Neural cell (in vitro differentiated cells): ENCODE measurements at regions not wholly inside any gene's neighbourhood (a gene's known extent, or its start where the extent isn't known, plus 50 kb on each side); places are given as distances from the start of the nearest gene placed in this dataset.

Experiments used
- H2AFZ ChIP-seq: fragments of 200-600, 300-800 bp; sonication (generic), shearing (Covaris generic); 2 replicates; pipeline ENCODE4 v1.6.0; 2014; ENCODE audit warnings: low read depth, mild to moderate bottlenecking, antibody characterized with exemption, low read length, moderate library complexity
- H3F3A ChIP-seq: fragments of 200-600 bp; shearing (Covaris generic); 2 replicates; pipeline ENCODE4 v1.6.1; 2016; ENCODE audit warnings: mild to moderate bottlenecking, moderate library complexity, mixed read lengths, antibody characterized with exemption, low read length; ENCODE audit not compliant: insufficient read depth, poor library complexity, severe bottlenecking
- H3K27ac ChIP-seq: fragments of 200-600, 300-800 bp; sonication (generic), shearing (Covaris generic); 2 replicates; pipeline ENCODE4 v1.5.1; 2014; ENCODE audit warnings: mild to moderate bottlenecking, low read length, moderate library complexity
- H3K27me3 ChIP-seq: fragments of 300-800, 200-600 bp; sonication (generic), shearing (Covaris generic); 2 replicates; pipeline ENCODE4 v1.6.0; 2014; ENCODE audit warnings: mild to moderate bottlenecking, low read depth, low read length, moderate library complexity; ENCODE audit not compliant: insufficient read depth
- H3K36me3 ChIP-seq: fragments of 300-800, 200-600 bp; sonication (generic), shearing (Covaris generic); 2 replicates; pipeline ENCODE4 v1.5.1; 2014; ENCODE audit warnings: mild to moderate bottlenecking, antibody characterized with exemption, low read length, moderate library complexity; ENCODE audit not compliant: insufficient read depth
- H3K4me2 ChIP-seq: fragments of 300-800, 200-600 bp; sonication (generic), shearing (Covaris generic); 2 replicates; pipeline ENCODE4 v1.6.0; 2014; ENCODE audit warnings: mild to moderate bottlenecking, low read length
- H3K4me3 ChIP-seq: fragments of 300-800, 200-600 bp; sonication (generic), shearing (Covaris generic); 2 replicates; pipeline ENCODE4 v1.5.1; 2014; ENCODE audit warnings: mild to moderate bottlenecking, low read length, moderate library complexity
- H3K79me2 ChIP-seq: fragments of 200-600 bp; shearing (Covaris generic); replicated peaks from 2 replicates; pipeline ENCODE4 v1.6.0; 2014; ENCODE audit warnings: mild to moderate bottlenecking, low read length, moderate library complexity; ENCODE audit not compliant: insufficient read depth
- H3K9ac ChIP-seq: fragments of 300-800, 200-600 bp; sonication (generic), shearing (Covaris generic); 2 replicates; pipeline ENCODE4 v1.6.1; 2016; ENCODE audit warnings: mild to moderate bottlenecking, low read length, mixed read lengths
- H3K9me2 ChIP-seq: fragments of 200-600 bp; shearing (Covaris generic); 2 replicates; pipeline ENCODE4 v1.6.1; 2016; ENCODE audit warnings: mild to moderate bottlenecking, low read length, mixed read lengths; ENCODE audit not compliant: insufficient read depth
- H3K9me3 ChIP-seq: fragments of 200-600, 300-800 bp; sonication (generic), shearing (Covaris generic); 2 replicates; pipeline ENCODE4 v1.6.1; 2016; ENCODE audit warnings: mild to moderate bottlenecking, mixed run types, low read length, moderate library complexity, mixed read lengths
- H4K20me1 ChIP-seq: fragments of 200-600 bp; shearing (Covaris generic); 2 replicates; pipeline ENCODE4 v1.6.1; 2016; ENCODE audit warnings: mild to moderate bottlenecking, mixed run types; ENCODE audit not compliant: insufficient read depth
- CTCF ChIP-seq: fragments of 450-650 bp; IDR thresholded peaks from 2 replicates; pipeline ENCODE4 v1.5.1; 2014; ENCODE audit warnings: antibody characterized with exemption, mild to moderate bottlenecking, moderate library complexity; ENCODE audit not compliant: poor library complexity, severe bottlenecking
- EP300 ChIP-seq: fragments of 450-650 bp; conservative IDR thresholded peaks from 2 replicates; pipeline ENCODE4 v1.6.1; 2014; ENCODE audit warnings: antibody characterized with exemption, mild to moderate bottlenecking, moderate library complexity; ENCODE audit not compliant: poor library complexity, severe bottlenecking
- EZH2 ChIP-seq: fragments of 200-600, 300-800 bp; shearing (Covaris generic), sonication (generic); IDR thresholded peaks from 2 replicates; pipeline ENCODE4 v1.6.1; 2014; ENCODE audit warnings: antibody characterized with exemption, low read length, borderline replicate concordance, mild to moderate bottlenecking; ENCODE audit not compliant: insufficient read depth, poor library complexity, severe bottlenecking
- MXI1 ChIP-seq: fragments of 450-650 bp; conservative IDR thresholded peaks from 2 replicates; pipeline ENCODE4 v1.6.1; 2014; ENCODE audit warnings: antibody characterized with exemption, mild to moderate bottlenecking; ENCODE audit not compliant: poor library complexity, severe bottlenecking
- POLR2AphosphoS5 ChIP-seq: IDR thresholded peaks from 2 replicates; pipeline ENCODE4 v1.6.1; 2012
- RAD21 ChIP-seq: fragments of 450-650 bp; conservative IDR thresholded peaks from 2 replicates; pipeline ENCODE4 v1.6.1; 2014; ENCODE audit warnings: antibody characterized with exemption, mild to moderate bottlenecking, moderate library complexity
- REST ChIP-seq: IDR thresholded peaks from 2 replicates; pipeline ENCODE4 v1.6.1; 2012; ENCODE audit warnings: borderline replicate concordance
- SMC3 ChIP-seq: fragments of 450-650 bp; conservative IDR thresholded peaks from 2 replicates; pipeline ENCODE4 v1.6.1; 2014; ENCODE audit warnings: antibody characterized with exemption, mild to moderate bottlenecking, moderate library complexity; ENCODE audit not compliant: poor library complexity
- TAF1 ChIP-seq: IDR thresholded peaks from 2 replicates; pipeline ENCODE4 v1.6.1; 2012; ENCODE audit warnings: low read depth

GRCh38 chr17:70791748-70792443, 622.6 kb downstream of the KCNJ2 start:
- H3K4me2 ChIP-seq, result no peak overlapping the region
- no peak for TF ChIP-seq EP300
- TF ChIP-seq MXI1, result no peak
- no peak for TF ChIP-seq TAF1
- TF ChIP-seq SMC3, result no peak
- no peak for TF ChIP-seq EZH2
- no peak for TF ChIP-seq POLR2AphosphoS5
- TF ChIP-seq CTCF, result no peak
- TF ChIP-seq RAD21, result no peak
- no peak for TF ChIP-seq REST
- H3K4me3 ChIP-seq, result no peak overlapping the region
- no peak overlapping the region for H2AFZ ChIP-seq
- H3K36me3 ChIP-seq, result no peaks in the 10 kb centered on the region
- no peak overlapping the region for H3K9ac ChIP-seq
- H3K27me3 ChIP-seq, result no peaks in the 10 kb centered on the region
- no peaks in the 10 kb centered on the region for H3K9me2 ChIP-seq
- no peaks in the 10 kb centered on the region for H3K9me3 ChIP-seq
- H3K79me2 ChIP-seq, result no peaks in the 10 kb centered on the region
- no peaks in the 10 kb centered on the region for H3F3A ChIP-seq
- no peaks in the 10 kb centered on the region for H4K20me1 ChIP-seq
- no peak overlapping the region for H3K27ac ChIP-seq

GRCh38 chr17:70794738-70795137, 625.4 kb downstream of the KCNJ2 start:
- H3K4me2 ChIP-seq, result no peak overlapping the region
- H4K20me1 ChIP-seq, result no peaks in the 10 kb centered on the region
- H3K9me3 ChIP-seq, result no peaks in the 10 kb centered on the region
- H3K36me3 ChIP-seq, result no peaks in the 10 kb centered on the region
- H3K27me3 ChIP-seq, result no peaks in the 10 kb centered on the region
- no peaks in the 10 kb centered on the region for H3F3A ChIP-seq
- H3K9ac ChIP-seq, result no peak overlapping the region
- no peaks in the 10 kb centered on the region for H3K79me2 ChIP-seq
- H3K4me3 ChIP-seq, result no peak overlapping the region
- H3K9me2 ChIP-seq, result no peaks in the 10 kb centered on the region
- TF ChIP-seq EZH2 (no peak), MXI1 (no peak), EP300 (no peak), CTCF (no peak), REST (no peak)
- H2AFZ ChIP-seq, result no peak overlapping the region
- no peak overlapping the region for H3K27ac ChIP-seq
